ENCODE measurements at regions not wholly inside any gene's neighbourhood (a gene's known extent, or its start where the extent isn't known, plus 50 kb on each side); places are given as distances from the start of the nearest gene placed in this dataset.

DNA sequence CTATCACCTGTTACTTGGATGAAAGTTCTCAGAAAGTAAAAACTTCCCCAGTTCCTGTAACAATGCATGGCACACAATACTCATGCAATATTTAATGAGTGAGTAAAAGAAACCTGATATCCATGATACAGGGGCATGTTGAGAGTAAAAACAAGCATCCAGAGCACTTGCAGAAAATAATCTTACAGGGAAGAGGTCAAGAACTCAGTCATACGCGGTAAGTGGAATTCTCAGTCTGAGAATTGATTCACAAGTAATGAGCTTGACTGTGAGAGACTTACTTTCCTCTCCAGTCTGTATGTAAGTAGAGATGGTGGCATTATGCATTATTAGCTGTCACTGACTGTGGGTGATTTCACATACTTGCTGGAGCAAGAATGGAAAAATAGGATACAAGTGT is 976.9 kb downstream of the BRINP3 start:
- 82 to 99% (median 89%) methylated on average over 2 of the region's 2 CpGs for WGBS, 5 donors
- H3K27ac ChIP-seq = no peak overlapping the region
- no peak for DNase-seq
- TF ChIP-seq, protein P1, sequence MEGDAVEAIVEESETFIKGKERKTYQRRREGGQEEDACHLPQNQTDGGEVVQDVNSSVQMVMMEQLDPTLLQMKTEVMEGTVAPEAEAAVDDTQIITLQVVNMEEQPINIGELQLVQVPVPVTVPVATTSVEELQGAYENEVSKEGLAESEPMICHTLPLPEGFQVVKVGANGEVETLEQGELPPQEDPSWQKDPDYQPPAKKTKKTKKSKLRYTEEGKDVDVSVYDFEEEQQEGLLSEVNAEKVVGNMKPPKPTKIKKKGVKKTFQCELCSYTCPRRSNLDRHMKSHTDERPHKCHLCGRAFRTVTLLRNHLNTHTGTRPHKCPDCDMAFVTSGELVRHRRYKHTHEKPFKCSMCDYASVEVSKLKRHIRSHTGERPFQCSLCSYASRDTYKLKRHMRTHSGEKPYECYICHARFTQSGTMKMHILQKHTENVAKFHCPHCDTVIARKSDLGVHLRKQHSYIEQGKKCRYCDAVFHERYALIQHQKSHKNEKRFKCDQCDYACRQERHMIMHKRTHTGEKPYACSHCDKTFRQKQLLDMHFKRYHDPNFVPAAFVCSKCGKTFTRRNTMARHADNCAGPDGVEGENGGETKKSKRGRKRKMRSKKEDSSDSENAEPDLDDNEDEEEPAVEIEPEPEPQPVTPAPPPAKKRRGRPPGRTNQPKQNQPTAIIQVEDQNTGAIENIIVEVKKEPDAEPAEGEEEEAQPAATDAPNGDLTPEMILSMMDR (IDR thresholded peaks at IDR 0.05 in 8 of 11, conservative IDR thresholded peaks at IDR 0.05 in 3 of 11) = no peak
- no peak for TF ChIP-seq POLR2AphosphoS5 (IDR thresholded peaks at IDR 0.05)
- TF ChIP-seq POLR2A (IDR thresholded peaks at IDR 0.05) = no peak
- no peak overlapping the region for H3K4me3 ChIP-seq
- intact Hi-C loops (cut with DNase I; ENCODE audit: low total_unique reads) = no loop called here
- no peaks in the 10 kb centered on the region for H3K36me3 ChIP-seq
- H3K4me1 ChIP-seq = no peaks in the 10 kb centered on the region
- no peaks in the 10 kb centered on the region for H3K27me3 ChIP-seq (replicated peaks in 1 of 7)
- H3K9me3 ChIP-seq = peaks cover 0 to 18% (median 5%) of the 10 kb centered on the region in 8 donors

DNA sequence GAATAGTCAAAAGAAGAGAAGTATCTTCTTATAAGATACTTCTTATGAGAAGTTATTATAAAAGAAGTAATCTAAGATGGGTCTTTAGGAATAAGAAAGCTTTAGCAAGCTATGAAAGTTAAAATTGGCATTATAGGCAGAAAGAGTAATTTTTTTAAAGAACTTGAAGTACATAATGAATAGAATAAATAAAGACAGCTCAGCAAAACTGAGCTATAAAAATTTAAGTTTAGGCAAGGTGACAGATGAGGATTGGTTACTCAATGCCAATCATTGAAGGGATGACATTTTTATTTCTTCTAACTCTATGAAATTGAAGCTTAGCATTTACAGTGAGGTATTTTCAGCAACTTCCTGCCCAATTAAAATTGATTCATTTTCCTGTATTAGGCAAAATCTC is 966.8 kb downstream of the BRINP3 start:
- DNase-seq = no peak
- H3K4me3 ChIP-seq = no peak overlapping the region
- no peak overlapping the region for H3K27ac ChIP-seq
- H3K9me3 ChIP-seq = peaks cover 0 to 33% (median 6%) of the 10 kb centered on the region in 8 donors
- H3K36me3 ChIP-seq = no peaks in the 10 kb centered on the region
- H3K4me1 ChIP-seq = no peaks in the 10 kb centered on the region
- TF ChIP-seq, protein P1 (IDR thresholded peaks at IDR 0.05 in 8 of 11, conservative IDR thresholded peaks at IDR 0.05 in 3 of 11) = no peak
- TF ChIP-seq POLR2AphosphoS5 (IDR thresholded peaks at IDR 0.05) (no peak), POLR2A (IDR thresholded peaks at IDR 0.05) (no peak)
- no peaks in the 10 kb centered on the region for H3K27me3 ChIP-seq (replicated peaks in 1 of 7)
- intact Hi-C loops (cut with DNase I; ENCODE audit: low total_unique reads) = no loop called here

DNA sequence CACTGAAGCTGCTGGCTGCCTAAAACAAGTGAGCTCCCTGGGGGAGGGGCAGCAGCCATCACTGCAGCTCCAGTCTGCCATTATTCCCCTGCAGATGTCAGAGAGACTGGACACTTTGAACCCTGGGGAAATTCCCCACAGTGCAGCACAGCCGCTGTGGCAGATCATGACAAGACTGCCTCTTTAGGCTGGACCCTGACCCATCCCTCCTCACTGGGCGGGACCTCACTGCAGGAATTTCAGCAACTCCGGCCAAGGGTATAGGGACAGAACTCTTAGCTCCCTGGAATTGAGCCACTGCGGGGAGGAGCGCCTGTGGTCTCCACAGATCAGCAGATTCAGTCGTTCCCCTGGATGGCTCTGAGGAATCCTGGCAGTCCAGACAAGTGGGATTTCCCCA is 964.6 kb downstream of the BRINP3 start:
- Histone ChIP-seq H3K36me3 (no peaks in the 10 kb centered on the region), H3K9me3 (peaks cover 0 to 39% (median 8%) of the 10 kb centered on the region in 8 donors), H3K4me3 (no peak overlapping the region), H3K4me1 (no peaks in the 10 kb centered on the region), H3K27ac (no peak overlapping the region), H3K27me3 (replicated peaks in 1 of 7) (no peaks in the 10 kb centered on the region)
- DNase-seq = no peak
- WGBS, 5 donors = 62 to 86% (median 81%) methylated on average over 3 to 6 of the region's 6 CpGs
- intact Hi-C loops (cut with DNase I; ENCODE audit: low total_unique reads) = no loop called here
- TF ChIP-seq POLR2A (IDR thresholded peaks at IDR 0.05) = no peak
- TF ChIP-seq, protein P1 (IDR thresholded peaks at IDR 0.05 in 8 of 11, conservative IDR thresholded peaks at IDR 0.05 in 3 of 11) = no peak
- no peak for TF ChIP-seq POLR2AphosphoS5 (IDR thresholded peaks at IDR 0.05)

DNA sequence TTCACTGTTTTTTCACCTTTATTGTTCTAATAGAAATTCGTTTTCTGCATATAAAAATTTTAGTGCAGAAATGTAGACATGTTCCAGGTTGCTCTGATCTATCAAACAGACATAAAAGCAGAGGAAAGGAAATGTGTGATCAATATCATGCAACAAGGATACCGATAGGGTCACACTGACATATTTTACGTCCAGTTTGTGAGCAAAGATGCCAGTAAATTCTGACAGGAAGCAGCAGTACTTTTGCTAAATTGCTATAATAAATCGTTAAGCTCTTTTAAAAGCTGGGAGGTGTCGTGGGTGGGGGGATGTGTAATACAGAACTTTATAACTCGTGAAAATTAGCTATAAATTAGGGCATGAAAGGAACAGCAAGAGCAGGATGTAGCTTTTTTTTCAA is 955.2 kb downstream of the BRINP3 start:
- 43 to 52% (median 46%) methylated on average over 6 of the region's 6 CpGs for WGBS, 5 donors
- DNase-seq = no peak
- no peak overlapping the region for H3K27ac ChIP-seq
- no peaks in the 10 kb centered on the region for H3K27me3 ChIP-seq (replicated peaks in 1 of 7)
- H3K4me1 ChIP-seq = no peaks in the 10 kb centered on the region
- peaks cover 0 to 8% (median 0%) of the 10 kb centered on the region in 8 donors for H3K9me3 ChIP-seq
- H3K4me3 ChIP-seq = no peak overlapping the region
- intact Hi-C loops (cut with DNase I; ENCODE audit: low total_unique reads) = no loop called here
- TF ChIP-seq POLR2A (IDR thresholded peaks at IDR 0.05) (no peak), POLR2AphosphoS5 (IDR thresholded peaks at IDR 0.05) (no peak)
- TF ChIP-seq, protein P1 (IDR thresholded peaks at IDR 0.05 in 8 of 11, conservative IDR thresholded peaks at IDR 0.05 in 3 of 11) = no peak
- H3K36me3 ChIP-seq = no peaks in the 10 kb centered on the region
